Breast epithelium (tissue), 3 donors: ENCODE measurements at regions not wholly inside any gene's neighbourhood (a gene's known extent, or its start where the extent isn't known, plus 50 kb on each side); places are given as distances from the start of the nearest gene placed in this dataset.

ENCODE experiments used
- POLR2A ChIP-seq: fragments of 450-650 bp; IDR thresholded peaks from one replicate; pipeline ENCODE4 v1.6.1; 2016; ENCODE audit warnings: antibody characterized with exemption, mild to moderate bottlenecking, moderate library complexity
- POLR2AphosphoS5 ChIP-seq, 3 donors: sonication (generic); formaldehyde crosslinking; IDR thresholded peaks; one replicate each; pipeline ENCODE4 v1.6.1; 2017; ENCODE audit warnings: antibody characterized with exemption in 3 of 3
- TF ChIP-seq, protein P1 (sequence below), 3 donors: fragments of 450-650 bp; IDR thresholded peaks; one replicate each; pipeline ENCODE4 v1.5.1; 2016 to 2017; ENCODE audit warnings: antibody characterized with exemption in 3 of 3, mild to moderate bottlenecking in 3 of 3, moderate library complexity in 3 of 3

DNA sequence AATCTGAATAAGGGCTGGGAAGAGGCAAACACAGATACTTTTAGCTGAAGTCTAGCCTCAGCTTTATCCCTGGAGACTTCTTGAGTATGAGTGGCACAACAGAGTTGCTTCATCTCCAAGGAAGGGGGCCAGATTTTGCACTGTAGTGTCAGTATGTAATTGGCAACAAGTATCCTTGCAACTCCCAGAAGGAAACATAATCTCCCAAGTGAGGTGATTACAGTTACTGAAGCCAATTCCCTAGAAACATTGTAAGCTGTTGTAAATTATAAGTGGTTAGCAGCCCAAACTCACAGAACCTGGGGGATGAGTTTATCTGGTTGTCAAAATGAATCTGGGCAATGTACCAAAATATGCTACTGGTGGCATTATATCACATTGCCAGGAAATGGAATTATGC is 2065.7 kb upstream of the PCDH20 start:
- TF ChIP-seq, protein P1, sequence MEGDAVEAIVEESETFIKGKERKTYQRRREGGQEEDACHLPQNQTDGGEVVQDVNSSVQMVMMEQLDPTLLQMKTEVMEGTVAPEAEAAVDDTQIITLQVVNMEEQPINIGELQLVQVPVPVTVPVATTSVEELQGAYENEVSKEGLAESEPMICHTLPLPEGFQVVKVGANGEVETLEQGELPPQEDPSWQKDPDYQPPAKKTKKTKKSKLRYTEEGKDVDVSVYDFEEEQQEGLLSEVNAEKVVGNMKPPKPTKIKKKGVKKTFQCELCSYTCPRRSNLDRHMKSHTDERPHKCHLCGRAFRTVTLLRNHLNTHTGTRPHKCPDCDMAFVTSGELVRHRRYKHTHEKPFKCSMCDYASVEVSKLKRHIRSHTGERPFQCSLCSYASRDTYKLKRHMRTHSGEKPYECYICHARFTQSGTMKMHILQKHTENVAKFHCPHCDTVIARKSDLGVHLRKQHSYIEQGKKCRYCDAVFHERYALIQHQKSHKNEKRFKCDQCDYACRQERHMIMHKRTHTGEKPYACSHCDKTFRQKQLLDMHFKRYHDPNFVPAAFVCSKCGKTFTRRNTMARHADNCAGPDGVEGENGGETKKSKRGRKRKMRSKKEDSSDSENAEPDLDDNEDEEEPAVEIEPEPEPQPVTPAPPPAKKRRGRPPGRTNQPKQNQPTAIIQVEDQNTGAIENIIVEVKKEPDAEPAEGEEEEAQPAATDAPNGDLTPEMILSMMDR (IDR thresholded peaks at IDR 0.05), result no peak
- TF ChIP-seq POLR2A (no peak), POLR2AphosphoS5 (IDR thresholded peaks at IDR 0.05) (no peak)
